Hepatocyte (in vitro differentiated cells): ENCODE measurements at regions not wholly inside any gene's neighbourhood (a gene's known extent, or its start where the extent isn't known, plus 50 kb on each side); places are given as distances from the start of the nearest gene placed in this dataset.

Experiments
- CTCF ChIP-seq: fragments of 200-600 bp; sonication (generic); IDR thresholded peaks from 2 replicates; pipeline ENCODE4 v1.5.1; 2016; ENCODE audit warnings: antibody characterized with exemption, mild to moderate bottlenecking; ENCODE audit not compliant: poor library complexity
- EZH2 ChIP-seq: fragments of 200-600 bp; sonication (generic); IDR thresholded peaks from 2 replicates; pipeline ENCODE4 v1.6.1; 2016; ENCODE audit warnings: antibody characterized with exemption, mild to moderate bottlenecking, borderline replicate concordance
- EZH2phosphoT487 ChIP-seq: fragments of 200-600 bp; sonication (generic); IDR thresholded peaks from one replicate; pipeline ENCODE4 v1.6.1; 2018; ENCODE audit warnings: antibody characterized with exemption, mild to moderate bottlenecking, low read depth, moderate library complexity; ENCODE audit not compliant: unreplicated experiment, severe bottlenecking

DNA sequence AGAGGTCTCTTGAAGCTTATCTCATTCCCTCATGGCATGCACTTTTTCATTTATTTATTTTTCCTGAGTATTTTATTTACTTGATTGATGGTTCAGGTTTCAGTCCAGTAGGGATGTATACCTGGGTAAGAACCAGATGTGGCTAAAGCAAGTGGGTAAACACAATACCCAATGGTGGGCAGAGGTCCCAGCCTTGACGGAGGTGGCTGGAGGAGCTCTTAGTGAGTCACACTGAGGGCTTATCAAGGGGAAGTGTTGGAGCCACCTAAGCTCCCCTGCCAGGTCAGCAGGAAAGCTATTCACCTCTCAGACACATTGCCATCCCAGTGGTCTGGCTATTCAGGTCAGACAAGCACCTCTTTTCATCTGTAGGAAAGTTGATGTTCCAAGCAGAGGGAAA is 236.2 kb upstream of the MAGEB16 start:
- no peak for TF ChIP-seq CTCF
- no peak for TF ChIP-seq EZH2phosphoT487
- no peak for TF ChIP-seq EZH2
